ENCODE measurements at regions not wholly inside any gene's neighbourhood (a gene's known extent, or its start where the extent isn't known, plus 50 kb on each side); places are given as distances from the start of the nearest gene placed in this dataset.

DNA sequence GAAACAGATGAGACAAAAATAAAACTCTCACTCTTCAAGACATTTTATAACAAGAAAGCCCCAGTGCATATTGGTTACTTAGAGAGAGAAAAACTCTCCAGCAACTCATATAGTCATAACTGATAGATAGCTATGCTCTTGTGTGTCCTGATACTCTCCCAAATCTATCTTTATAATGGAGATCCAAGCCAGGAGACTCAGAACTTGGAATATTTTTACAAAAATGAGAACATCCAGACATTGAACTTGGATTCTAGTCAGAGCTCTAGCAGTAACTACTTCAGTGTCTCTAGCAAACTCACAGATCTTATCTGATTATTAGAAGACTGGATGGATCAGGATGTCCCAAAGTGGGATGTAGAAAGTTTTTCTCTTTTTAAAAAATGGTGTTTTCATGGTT is 412.7 kb upstream of the BRINP1 start:
- Histone ChIP-seq H3K79me2 (ENCODE audit: insufficient read depth, low read length) (no peaks in the 10 kb centered on the region), H3K27me3 (ENCODE audit: insufficient read depth, low read length) (no peaks in the 10 kb centered on the region), H2AFZ (ENCODE audit: low read length) (no peak overlapping the region), H3K4me1 (ENCODE audit: insufficient read depth, low read length) (no peaks in the 10 kb centered on the region), H3K4me2 (ENCODE audit: insufficient read depth, low read length) (no peak overlapping the region), H3K27ac (ENCODE audit: low read depth, low read length) (no peak overlapping the region), H3K9me3 (ENCODE audit: low read depth, low read length) (no peaks in the 10 kb centered on the region), H3K36me3 (ENCODE audit: insufficient read depth, low read length) (no peaks in the 10 kb centered on the region), H3K4me3 (ENCODE audit: insufficient read depth, low read length) (no peak overlapping the region), H4K20me1 (ENCODE audit: insufficient read depth, low read length) (no peaks in the 10 kb centered on the region)
- no peak for DNase-seq (ENCODE audit: insufficient read length, low spot score, missing footprints)
- TF ChIP-seq, protein P1, sequence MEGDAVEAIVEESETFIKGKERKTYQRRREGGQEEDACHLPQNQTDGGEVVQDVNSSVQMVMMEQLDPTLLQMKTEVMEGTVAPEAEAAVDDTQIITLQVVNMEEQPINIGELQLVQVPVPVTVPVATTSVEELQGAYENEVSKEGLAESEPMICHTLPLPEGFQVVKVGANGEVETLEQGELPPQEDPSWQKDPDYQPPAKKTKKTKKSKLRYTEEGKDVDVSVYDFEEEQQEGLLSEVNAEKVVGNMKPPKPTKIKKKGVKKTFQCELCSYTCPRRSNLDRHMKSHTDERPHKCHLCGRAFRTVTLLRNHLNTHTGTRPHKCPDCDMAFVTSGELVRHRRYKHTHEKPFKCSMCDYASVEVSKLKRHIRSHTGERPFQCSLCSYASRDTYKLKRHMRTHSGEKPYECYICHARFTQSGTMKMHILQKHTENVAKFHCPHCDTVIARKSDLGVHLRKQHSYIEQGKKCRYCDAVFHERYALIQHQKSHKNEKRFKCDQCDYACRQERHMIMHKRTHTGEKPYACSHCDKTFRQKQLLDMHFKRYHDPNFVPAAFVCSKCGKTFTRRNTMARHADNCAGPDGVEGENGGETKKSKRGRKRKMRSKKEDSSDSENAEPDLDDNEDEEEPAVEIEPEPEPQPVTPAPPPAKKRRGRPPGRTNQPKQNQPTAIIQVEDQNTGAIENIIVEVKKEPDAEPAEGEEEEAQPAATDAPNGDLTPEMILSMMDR (IDR thresholded peaks at IDR 0.05; ENCODE audit: extremely low read depth, low read depth, low read length): no peak

GRCh38 chr9:119775410-119775809 is 406.2 kb upstream of the BRINP1 start:
- H3K4me3 ChIP-seq (ENCODE audit: insufficient read depth, low read length): no peak overlapping the region
- no peak overlapping the region for H3K27ac ChIP-seq (ENCODE audit: low read depth, low read length)
- H3K9me3 ChIP-seq (ENCODE audit: low read depth, low read length): no peaks in the 10 kb centered on the region
- TF ChIP-seq, protein P1 (IDR thresholded peaks at IDR 0.05; ENCODE audit: extremely low read depth, low read depth, low read length): no peak
- no peaks in the 10 kb centered on the region for H3K4me1 ChIP-seq (ENCODE audit: insufficient read depth, low read length)
- H3K27me3 ChIP-seq (ENCODE audit: insufficient read depth, low read length): no peaks in the 10 kb centered on the region
- H3K4me2 ChIP-seq (ENCODE audit: insufficient read depth, low read length): no peak overlapping the region
- H4K20me1 ChIP-seq (ENCODE audit: insufficient read depth, low read length): no peaks in the 10 kb centered on the region
- no peaks in the 10 kb centered on the region for H3K79me2 ChIP-seq (ENCODE audit: insufficient read depth, low read length)
- no peaks in the 10 kb centered on the region for H3K36me3 ChIP-seq (ENCODE audit: insufficient read depth, low read length)
- no peak for DNase-seq (ENCODE audit: insufficient read length, low spot score, missing footprints)
- H2AFZ ChIP-seq (ENCODE audit: low read length): no peak overlapping the region

GRCh38 chr9:119773823-119774222 is 404.6 kb upstream of the BRINP1 start:
- Histone ChIP-seq H3K27ac (ENCODE audit: low read depth, low read length) (no peak overlapping the region), H3K4me3 (ENCODE audit: insufficient read depth, low read length) (no peak overlapping the region), H3K36me3 (ENCODE audit: insufficient read depth, low read length) (no peaks in the 10 kb centered on the region), H3K4me1 (ENCODE audit: insufficient read depth, low read length) (no peaks in the 10 kb centered on the region), H3K9me3 (ENCODE audit: low read depth, low read length) (no peaks in the 10 kb centered on the region), H4K20me1 (ENCODE audit: insufficient read depth, low read length) (no peaks in the 10 kb centered on the region), H2AFZ (ENCODE audit: low read length) (no peak overlapping the region), H3K79me2 (ENCODE audit: insufficient read depth, low read length) (no peaks in the 10 kb centered on the region), H3K27me3 (ENCODE audit: insufficient read depth, low read length) (no peaks in the 10 kb centered on the region), H3K4me2 (ENCODE audit: insufficient read depth, low read length) (no peak overlapping the region)
- TF ChIP-seq, protein P1 (IDR thresholded peaks at IDR 0.05; ENCODE audit: extremely low read depth, low read depth, low read length): no peak
- no peak for DNase-seq (ENCODE audit: insufficient read length, low spot score, missing footprints)

- Histone ChIP-seq H3K27me3 (ENCODE audit: insufficient read depth, low read length) (no peaks in the 10 kb centered on the region), H4K20me1 (ENCODE audit: insufficient read depth, low read length) (no peaks in the 10 kb centered on the region), H3K79me2 (ENCODE audit: insufficient read depth, low read length) (no peaks in the 10 kb centered on the region), H3K4me3 (ENCODE audit: insufficient read depth, low read length) (no peak overlapping the region), H3K36me3 (ENCODE audit: insufficient read depth, low read length) (no peaks in the 10 kb centered on the region), H3K4me2 (ENCODE audit: insufficient read depth, low read length) (no peak overlapping the region), H3K4me1 (ENCODE audit: insufficient read depth, low read length) (no peaks in the 10 kb centered on the region), H3K9me3 (ENCODE audit: low read depth, low read length) (no peaks in the 10 kb centered on the region), H2AFZ (ENCODE audit: low read length) (no peak overlapping the region), H3K27ac (ENCODE audit: low read depth, low read length) (no peak overlapping the region)
- no peak for DNase-seq (ENCODE audit: insufficient read length, low spot score, missing footprints)
- TF ChIP-seq, protein P1 (IDR thresholded peaks at IDR 0.05; ENCODE audit: extremely low read depth, low read depth, low read length): no peak
Observed at GRCh38 chr9:119771341-119771740, 402.1 kb upstream of the BRINP1 start.

Data from osteoblast (primary cell).